Astrocyte of the hippocampus (primary cell): ENCODE measurements at regions not wholly inside any gene's neighbourhood (a gene's known extent, or its start where the extent isn't known, plus 50 kb on each side); places are given as distances from the start of the nearest gene placed in this dataset.
"Not testable (repeated sequence)": the region's sequence is repeated elsewhere in the genome, so short reads cannot be mapped to it uniquely, and the experiment has no call there.

Experiments used
- DNase-seq: peaks from one replicate; pipeline ENCODE4 v3.0.0; 2011; ENCODE audit warnings: low read depth, low spot score

GRCh38 chr1:65020774-65021173 lies 54.4 kb upstream of the JAK1 start:
- DNase-seq: no peak

- no peak for DNase-seq
Measured at GRCh38 chr1:65021795-65022194, 55.4 kb upstream of the JAK1 start.

GRCh38 chr1:65022216-65022615 lies 55.9 kb upstream of the JAK1 start:
- no peak for DNase-seq

- DNase-seq: no peak
Measured at GRCh38 chr1:65025794-65026193, 59.4 kb upstream of the JAK1 start.

GRCh38 chr1:65026235-65026634 lies 59.9 kb upstream of the JAK1 start:
- no peak for DNase-seq

GRCh38 chr1:65027666-65028358 lies 61.5 kb upstream of the JAK1 start:
- peak; percentile 63 for DNase-seq

GRCh38 chr1:65029434-65029833 lies 63.1 kb upstream of the JAK1 start:
- not testable (repeated sequence) for DNase-seq

- not testable (repeated sequence) for DNase-seq
Measured at GRCh38 chr1:65034879-65035278, 68.5 kb upstream of the JAK1 start.

- DNase-seq: no peak
Measured at GRCh38 chr1:65036570-65037051, 70.3 kb upstream of the JAK1 start.

- DNase-seq: no peak
Measured at GRCh38 chr1:65039066-65039465, 72.7 kb upstream of the JAK1 start.

GRCh38 chr1:65039508-65039907 lies 73.2 kb upstream of the JAK1 start:
- no peak for DNase-seq

GRCh38 chr1:65042467-65042866 lies 76.1 kb upstream of the JAK1 start:
- no peak for DNase-seq

GRCh38 chr1:65044411-65044810 lies 78.1 kb upstream of the JAK1 start:
- DNase-seq: no peak

GRCh38 chr1:65045022-65045817 lies 78.9 kb upstream of the JAK1 start:
- no peak for DNase-seq

- DNase-seq: no peak
Measured at GRCh38 chr1:65048335-65048734, 82.0 kb upstream of the JAK1 start.

GRCh38 chr1:65049941-65050713 lies 83.8 kb upstream of the JAK1 start:
- no peak for DNase-seq

GRCh38 chr1:65050735-65051134 lies 84.4 kb upstream of the JAK1 start:
- no peak for DNase-seq

GRCh38 chr1:65054481-65054880 lies 88.1 kb upstream of the JAK1 start:
- no peak for DNase-seq

- DNase-seq: no peak
Measured at GRCh38 chr1:65055747-65056146, 89.4 kb upstream of the JAK1 start.

- DNase-seq: no peak
Measured at GRCh38 chr1:65056234-65056633, 89.9 kb upstream of the JAK1 start.

GRCh38 chr1:65056866-65057265 lies 90.5 kb upstream of the JAK1 start:
- DNase-seq: no peak

GRCh38 chr1:65059930-65060538 lies 88.0 kb upstream of the AK4 start:
- peak; percentile 54 for DNase-seq
